Right kidney (tissue), 1 donor: ENCODE measurements at regions not wholly inside any gene's neighbourhood (a gene's known extent, or its start where the extent isn't known, plus 50 kb on each side); places are given as distances from the start of the nearest gene placed in this dataset.
A peak's percentile ranks its signal among the peaks of the same experiment; 100 is the strongest.
"Not testable (repeated sequence)": the region's sequence is repeated elsewhere in the genome, so short reads cannot be mapped to it uniquely, and the experiment has no call there.

ENCODE experiments used
- DNase-seq: peaks from one replicate; pipeline ENCODE4 v3.0.0-alpha.2; 2016

- DNase-seq, result not testable (repeated sequence)
These were observed 119.5 kb upstream of the SEM1 start for GRCh38 chr7:96829121-96829520.

- no peak for DNase-seq
These were observed 121.8 kb upstream of the SEM1 start for GRCh38 chr7:96831446-96831845.

GRCh38 chr7:96832092-96832662, 122.5 kb upstream of the SEM1 start:
- no peak for DNase-seq

- peak; percentile 9 for DNase-seq
These were observed 124.2 kb upstream of the SEM1 start for GRCh38 chr7:96833676-96834453.

- DNase-seq, result no peak
These were observed 126.8 kb upstream of the SEM1 start for GRCh38 chr7:96836456-96836855.

- no peak for DNase-seq
These were observed 127.9 kb upstream of the SEM1 start for GRCh38 chr7:96837593-96837992.

- DNase-seq, result no peak
These were observed 128.8 kb upstream of the SEM1 start for GRCh38 chr7:96838481-96838880.

- no peak for DNase-seq
These were observed 145.5 kb upstream of the SEM1 start for GRCh38 chr7:96855139-96855538.

GRCh38 chr7:96855691-96856090, 146.0 kb upstream of the SEM1 start:
- DNase-seq, result no peak

- no peak for DNase-seq
These were observed 135.8 kb upstream of the DLX6 start for GRCh38 chr7:96869538-96869937.

- DNase-seq, result no peak
These were observed 135.2 kb upstream of the DLX6 start for GRCh38 chr7:96870185-96870584.

GRCh38 chr7:96870934-96871333, 134.4 kb upstream of the DLX6 start:
- no peak for DNase-seq

- no peak for DNase-seq
These were observed 117.9 kb upstream of the DLX6 start for GRCh38 chr7:96887426-96887825.

- DNase-seq, result no peak
These were observed 106.2 kb upstream of the DLX6 start for GRCh38 chr7:96899108-96899507.

GRCh38 chr7:96901822-96902445, 103.4 kb upstream of the DLX6 start:
- DNase-seq, result no peak

GRCh38 chr7:96903906-96904305, 101.4 kb upstream of the DLX6 start:
- DNase-seq, result no peak

- no peak for DNase-seq
These were observed 94.9 kb upstream of the DLX6 start for GRCh38 chr7:96910486-96910885.

GRCh38 chr7:96915029-96915428, 90.3 kb upstream of the DLX6 start:
- DNase-seq, result no peak

GRCh38 chr7:96920064-96920463, 85.3 kb upstream of the DLX6 start:
- DNase-seq, result no peak

- DNase-seq, result no peak
These were observed 84.6 kb upstream of the DLX6 start for GRCh38 chr7:96920713-96921112.

- DNase-seq, result no peak
These were observed 84.1 kb upstream of the DLX6 start for GRCh38 chr7:96921231-96921630.

- no peak for DNase-seq
These were observed 83.6 kb upstream of the DLX6 start for GRCh38 chr7:96921771-96922170.

- DNase-seq, result not testable (repeated sequence)
These were observed 82.0 kb upstream of the DLX6 start for GRCh38 chr7:96923345-96923744.

GRCh38 chr7:96927131-96927530, 78.2 kb upstream of the DLX6 start:
- no peak for DNase-seq
